Keratinocyte (primary cell): ENCODE measurements at regions not wholly inside any gene's neighbourhood (a gene's known extent, or its start where the extent isn't known, plus 50 kb on each side); places are given as distances from the start of the nearest gene placed in this dataset.

Source experiments
- DNase-seq: peaks from one replicate; pipeline ENCODE4 v3.0.0-alpha.2; 2011; ENCODE audit warnings: low read depth, missing footprints, low spot score
- FAIRE-seq: peaks from 2 replicates; lab custom pipeline; 2011; peaks lifted over from hg19 to GRCh38; lab: Jason Lieb, UNC
- H2AFZ ChIP-seq: 2 replicates; pipeline ENCODE4 v1.6.0; 2012; ENCODE audit warnings: low read length, control low read depth, inconsistent platforms; ENCODE audit not compliant: control insufficient read depth
- H3K27ac ChIP-seq: 2 replicates; pipeline ENCODE4 v1.5.1; 2011; ENCODE audit warnings: low read length; ENCODE audit not compliant: control insufficient read depth, insufficient read depth
- H3K27me3 ChIP-seq: 3 replicates; pipeline ENCODE4 v1.6.0; 2011; ENCODE audit warnings: low read length; ENCODE audit not compliant: control insufficient read depth, insufficient read depth; ENCODE audit errors: extremely low read depth
- H3K36me3 ChIP-seq, 2 experiments: 2 replicates in 1 of 2; 3 replicates in 1 of 2; pipeline ENCODE4 v1.5.1; 2011; ENCODE audit warnings: low read length in 2 of 2, mild to moderate bottlenecking in 1 of 2; ENCODE audit not compliant: control insufficient read depth in 2 of 2, insufficient read depth in 2 of 2; ENCODE audit errors: extremely low read depth in 1 of 2
- H3K4me1 ChIP-seq: 3 replicates; pipeline ENCODE4 v1.5.1; 2011; ENCODE audit warnings: low read length; ENCODE audit not compliant: control insufficient read depth, insufficient read depth; ENCODE audit errors: extremely low read depth
- H3K4me2 ChIP-seq: 3 replicates; pipeline ENCODE4 v1.6.0; 2011; ENCODE audit warnings: low read depth, low read length; ENCODE audit not compliant: control insufficient read depth, insufficient read depth; ENCODE audit errors: extremely low read depth
- H3K4me3 ChIP-seq, 3 experiments: fragments of 200-600 bp in 1 of 3; sonication (generic) in 1 of 3; 2 replicates in 2 of 3; 3 replicates in 1 of 3; pipeline ENCODE4 v1.5.1; 2011 to 2016; ENCODE audit warnings: low read length in 3 of 3, mild to moderate bottlenecking in 3 of 3, control low read depth in 2 of 3, inconsistent platforms in 1 of 3, low read depth in 1 of 3, mixed read lengths in 1 of 3, mixed run types in 1 of 3, moderate library complexity in 1 of 3; ENCODE audit not compliant: control insufficient read depth in 2 of 3, insufficient read depth in 2 of 3; ENCODE audit errors: extremely low read depth in 1 of 3
- H3K79me2 ChIP-seq: 2 replicates; pipeline ENCODE4 v1.6.0; 2012; ENCODE audit warnings: low read length; ENCODE audit not compliant: control insufficient read depth, insufficient read depth
- H3K9ac ChIP-seq: 3 replicates; pipeline ENCODE4 v1.6.0; 2011; ENCODE audit warnings: low read length; ENCODE audit not compliant: control insufficient read depth, insufficient read depth; ENCODE audit errors: extremely low read depth
- H3K9me1 ChIP-seq: 3 replicates; pipeline ENCODE4 v1.6.0; 2011; ENCODE audit warnings: low read length; ENCODE audit not compliant: control insufficient read depth, insufficient read depth; ENCODE audit errors: extremely low read depth
- H3K9me3 ChIP-seq: 2 replicates; pipeline ENCODE4 v1.5.1; 2012; ENCODE audit warnings: low read depth, low read length; ENCODE audit not compliant: control insufficient read depth
- H4K20me1 ChIP-seq: 3 replicates; pipeline ENCODE4 v1.6.0; 2011; ENCODE audit warnings: low read length; ENCODE audit not compliant: control insufficient read depth, insufficient read depth; ENCODE audit errors: extremely low read depth
- CTCF ChIP-seq, 3 experiments: IDR thresholded peaks in 1 of 3; conservative IDR thresholded peaks in 1 of 3; optimal IDR thresholded peaks in 1 of 3; 2 replicates in 2 of 3; 3 replicates in 1 of 3; pipeline versions ENCODE3 to v1.5.1; 2011; ENCODE audit warnings: low read length in 3 of 3, mild to moderate bottlenecking in 3 of 3, moderate library complexity in 2 of 3, control low read depth in 1 of 3, inconsistent platforms in 1 of 3; ENCODE audit not compliant: insufficient read depth in 2 of 3; ENCODE audit errors: extremely low read depth in 1 of 3
- EZH2 ChIP-seq: IDR thresholded peaks from one replicate; pipeline ENCODE4 v1.6.1; 2012; ENCODE audit warnings: inconsistent platforms, mild to moderate bottlenecking, low read length, moderate library complexity
- dilution Hi-C: fragments of 300-500 bp; cut with MboI; formaldehyde crosslinking; loops from one replicate; pipeline ENCODE4 v1.7.0; 2020; ENCODE audit warnings: low sequenced_read_pairs; ENCODE audit not compliant: extremely low pct_ligation_motif_present

DNA sequence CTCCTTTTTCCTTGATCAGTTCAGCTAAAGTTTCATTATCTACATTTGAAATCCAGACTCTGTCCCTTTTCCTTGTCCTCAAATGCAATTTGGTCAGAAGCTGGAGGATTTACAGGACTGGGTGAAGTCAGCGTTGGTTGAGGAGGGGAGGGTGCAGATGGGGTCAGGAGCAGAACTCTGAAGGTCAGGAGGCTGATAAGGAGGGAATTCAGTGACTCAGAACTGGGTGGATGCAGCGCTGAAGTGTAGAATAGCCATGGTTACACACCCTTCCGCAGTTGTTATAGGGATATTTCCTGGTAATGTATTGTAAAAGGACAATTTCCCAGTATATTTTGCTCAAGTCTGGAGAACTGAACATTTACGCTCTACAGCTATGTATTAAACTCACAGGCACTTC, 133.1 kb upstream of the FOXA2 start:
- Histone ChIP-seq H3K9me1 (no peaks in the 10 kb centered on the region), H3K79me2 (no peaks in the 10 kb centered on the region), H3K9me3 (peaks cover 2% of the 10 kb centered on the region), H4K20me1 (no peaks in the 10 kb centered on the region), H3K36me3 (no peaks in the 10 kb centered on the region), H2AFZ (peak overlapping the region; percentile 12), H3K9ac (no peak overlapping the region), H3K4me3 (no peak overlapping the region), H3K27me3 (no peaks in the 10 kb centered on the region), H3K4me2 (peak overlapping the region; percentile 22), H3K4me1 (peaks cover 12% of the 10 kb centered on the region), H3K27ac (no peak overlapping the region)
- TF ChIP-seq CTCF (optimal IDR thresholded peaks at IDR 0.05 in 1 of 3, IDR thresholded peaks at IDR 0.05 in 1 of 3, conservative IDR thresholded peaks at IDR 0.05 in 1 of 3; ENCODE audit: extremely low read depth in 1 of 3, insufficient read depth in 2 of 3, low read length in 3 of 3) (no peak), EZH2 (no peak)
- dilution Hi-C loops, result no loop called here
- DNase-seq (no peak), FAIRE-seq (peak; percentile 80)

- dilution Hi-C loops, result no loop called here
- no peaks in the 10 kb centered on the region for H3K36me3 ChIP-seq
Measured at GRCh38 chr20:22719167-22719591, 134.8 kb upstream of the FOXA2 start.

More at GRCh38 chr20:22719167-22719591, 134.8 kb upstream of the FOXA2 start:
- no peak overlapping the region for H3K4me2 ChIP-seq
- no peaks in the 10 kb centered on the region for H3K9me3 ChIP-seq
- peaks cover 12% of the 10 kb centered on the region for H3K4me1 ChIP-seq
- H3K4me3 ChIP-seq, result no peak overlapping the region
- no peaks in the 10 kb centered on the region for H3K79me2 ChIP-seq
- H3K9me1 ChIP-seq, result no peaks in the 10 kb centered on the region
- FAIRE-seq, result no peak
- H3K9ac ChIP-seq, result no peak overlapping the region
- no peaks in the 10 kb centered on the region for H3K27me3 ChIP-seq
- no peaks in the 10 kb centered on the region for H4K20me1 ChIP-seq
- H3K27ac ChIP-seq, result no peak overlapping the region
- TF ChIP-seq CTCF (optimal IDR thresholded peaks at IDR 0.05 in 1 of 3, IDR thresholded peaks at IDR 0.05 in 1 of 3, conservative IDR thresholded peaks at IDR 0.05 in 1 of 3; ENCODE audit: extremely low read depth in 1 of 3, insufficient read depth in 2 of 3, low read length in 3 of 3), result no peak
- TF ChIP-seq EZH2, result no peak
- no peak for DNase-seq
- no peak overlapping the region for H2AFZ ChIP-seq
